Endothelial cell of umbilical vein (primary cell): ENCODE measurements at regions not wholly inside any gene's neighbourhood (a gene's known extent, or its start where the extent isn't known, plus 50 kb on each side); places are given as distances from the start of the nearest gene placed in this dataset.

Source experiments
- BruUV-seq: library from RNA; stranded (reverse); fragments of 400-500 nt; replicated peaks from 2 replicates; lab custom pipeline; 2021; lab: Mats Ljungman, UMichigan
- CTCF ChIA-PET: fragments of 300-600, 350-600 bp; sonication (Branson Sonifier 250); formaldehyde crosslinking; loops from one replicate; lab custom pipeline; 2021; ENCODE audit warnings: antibody characterized with exemption, inconsistent platforms; lab: Charles Lee
- POLR2A ChIA-PET: fragments of 300-600, 350-600 bp; sonication (Branson Sonifier 250); formaldehyde crosslinking; loops from one replicate; lab custom pipeline; 2021; ENCODE audit warnings: antibody characterized with exemption, inconsistent platforms; lab: Charles Lee
- DNase-seq: peaks from one replicate; pipeline ENCODE4 v3.0.0-alpha.2; 2011; ENCODE audit warnings: low read depth, low spot score
- FAIRE-seq: peaks from 2 replicates; lab custom pipeline; 2011; peaks lifted over from hg19 to GRCh38; lab: Jason Lieb, UNC
- H2AFZ ChIP-seq: 2 replicates; pipeline ENCODE4 v1.6.0; 2012; ENCODE audit warnings: low read depth, low read length, control low read depth, inconsistent platforms
- H3K27ac ChIP-seq: 2 replicates; pipeline ENCODE4 v1.5.1; 2011; ENCODE audit warnings: low read depth, mild to moderate bottlenecking, control low read depth, low read length, moderate library complexity; ENCODE audit not compliant: insufficient read depth
- H3K27me3 ChIP-seq, 2 experiments: 2 replicates each; pipeline versions ENCODE4 v1.6.0 to v1.6.1; 2011; ENCODE audit warnings: low read length in 2 of 2, mixed read lengths in 1 of 2; ENCODE audit not compliant: control insufficient read depth in 2 of 2, insufficient read depth in 2 of 2
- H3K36me3 ChIP-seq, 2 experiments: 2 replicates in 1 of 2; 3 replicates in 1 of 2; pipeline ENCODE4 v1.5.1; 2011; ENCODE audit warnings: low read length in 2 of 2, mild to moderate bottlenecking in 1 of 2, moderate library complexity in 1 of 2; ENCODE audit not compliant: control insufficient read depth in 2 of 2, insufficient read depth in 2 of 2; ENCODE audit errors: extremely low read depth in 1 of 2
- H3K4me1 ChIP-seq: 3 replicates; pipeline ENCODE4 v1.5.1; 2011; ENCODE audit warnings: mild to moderate bottlenecking, low read length; ENCODE audit not compliant: control insufficient read depth, insufficient read depth; ENCODE audit errors: extremely low read depth
- H3K4me2 ChIP-seq: 2 replicates; pipeline ENCODE4 v1.6.1; 2011; ENCODE audit warnings: low read length, control low read depth, mixed read lengths; ENCODE audit not compliant: insufficient read depth
- H3K4me3 ChIP-seq, 3 experiments: fragments of 200-600 bp in 1 of 3; sonication (generic), shearing (Covaris generic) in 1 of 3; replicated peaks in 1 of 3; 2 replicates each; pipeline ENCODE4 v1.5.1; 2011 to 2016; ENCODE audit warnings: control low read depth in 3 of 3, low read length in 3 of 3, mild to moderate bottlenecking in 2 of 3, inconsistent platforms in 1 of 3, low read depth in 1 of 3, moderate library complexity in 1 of 3; ENCODE audit not compliant: insufficient read depth in 1 of 3
- H3K79me2 ChIP-seq: 2 replicates; pipeline ENCODE4 v1.6.0; 2012; ENCODE audit warnings: low read length, inconsistent platforms; ENCODE audit not compliant: control insufficient read depth, insufficient read depth
- H3K9ac ChIP-seq: replicated peaks from 2 replicates; pipeline ENCODE3; 2011; ENCODE audit warnings: low read length, control low read depth; ENCODE audit not compliant: insufficient read depth; ENCODE audit errors: extremely low read depth
- H3K9me1 ChIP-seq: replicated peaks from 3 replicates; pipeline ENCODE4 v1.6.0; 2011; ENCODE audit warnings: mild to moderate bottlenecking, low read length; ENCODE audit not compliant: control insufficient read depth, insufficient read depth; ENCODE audit errors: extremely low read depth
- H3K9me3 ChIP-seq: replicated peaks from 2 replicates; pipeline ENCODE4 v1.5.1; 2012; ENCODE audit warnings: low read length, inconsistent platforms; ENCODE audit not compliant: control insufficient read depth, insufficient read depth
- H4K20me1 ChIP-seq: replicated peaks from 2 replicates; pipeline ENCODE3; 2011; ENCODE audit warnings: mild to moderate bottlenecking, low read length; ENCODE audit not compliant: control insufficient read depth, insufficient read depth; ENCODE audit errors: extremely low read depth
- EZH2 ChIP-seq: IDR thresholded peaks from 2 replicates; pipeline ENCODE4 v1.6.1; 2012; ENCODE audit warnings: borderline replicate concordance, low read depth, mild to moderate bottlenecking, moderate library complexity, low read length, inconsistent platforms; ENCODE audit not compliant: severe bottlenecking
- FOS ChIP-seq: IDR thresholded peaks from 2 replicates; pipeline ENCODE4 v1.6.1; 2011; ENCODE audit warnings: mild to moderate bottlenecking, low read length, moderate library complexity, borderline replicate concordance; ENCODE audit not compliant: insufficient read depth
- GATA2 ChIP-seq: IDR thresholded peaks from 2 replicates; pipeline ENCODE4 v1.7.0; 2011; ENCODE audit warnings: low read depth, mild to moderate bottlenecking, moderate library complexity, mixed read lengths, low read length; ENCODE audit not compliant: insufficient read length, insufficient read depth
- JUN ChIP-seq: IDR thresholded peaks from 2 replicates; pipeline ENCODE4 v1.6.1; 2011; ENCODE audit warnings: borderline replicate concordance, low read depth; ENCODE audit not compliant: insufficient read length, insufficient read depth
- MAX ChIP-seq: IDR thresholded peaks from 2 replicates; pipeline ENCODE4 v1.6.1; 2011; ENCODE audit not compliant: insufficient read depth, insufficient read length
- MYC ChIP-seq: IDR thresholded peaks from one replicate; pipeline ENCODE4 v1.6.1; 2011; ENCODE audit warnings: mild to moderate bottlenecking, low read depth, low read length
- POLR2A ChIP-seq: IDR thresholded peaks from 2 replicates; pipeline ENCODE4 v1.6.1; 2012; ENCODE audit warnings: low read depth, mild to moderate bottlenecking, control low read depth, low read length
- POLR2AphosphoS5 ChIP-seq: IDR thresholded peaks from 2 replicates; pipeline ENCODE4 v1.6.1; 2012; ENCODE audit warnings: low read depth, mild to moderate bottlenecking, control low read depth, low read length, moderate library complexity; ENCODE audit not compliant: insufficient read depth
- dilution Hi-C: fragments of 300-500 bp; cut with MboI; formaldehyde crosslinking; loops from one replicate; pipeline ENCODE4 v1.15.0; 2019; ENCODE audit warnings: low sequenced_read_pairs; ENCODE audit not compliant: extremely low pct_ligation_motif_present
- intact Hi-C: fragments of 100-400 bp; cut with micrococcal nuclease; formaldehyde crosslinking; loops from one replicate; pipeline ENCODE4 v1.10.0; 2022
- TF ChIP-seq, protein P1 (sequence below), 2 donors: IDR thresholded peaks; 1 replicate in 1 of 2; 2 replicates in 1 of 2; pipeline ENCODE4 v1.5.1; 2011; ENCODE audit warnings: low read length in 2 of 2, mild to moderate bottlenecking in 2 of 2, moderate library complexity in 2 of 2, control low read depth in 1 of 2, inconsistent platforms in 1 of 2, low read depth in 1 of 2; ENCODE audit not compliant: insufficient read depth in 1 of 2; ENCODE audit errors: extremely low read depth in 1 of 2

- dilution Hi-C loops: no loop called here
- Histone ChIP-seq H4K20me1 (no peaks in the 10 kb centered on the region), H3K79me2 (no peaks in the 10 kb centered on the region), H3K36me3 (no peaks in the 10 kb centered on the region), H3K4me1 (no peaks in the 10 kb centered on the region), H3K27ac (no peak overlapping the region), H3K9me1 (no peaks in the 10 kb centered on the region), H3K4me2 (no peak overlapping the region), H3K4me3 (no peak overlapping the region), H3K9ac (no peak overlapping the region), H3K27me3 (no peaks in the 10 kb centered on the region), H2AFZ (no peak overlapping the region), H3K9me3 (no peaks in the 10 kb centered on the region)
- FAIRE-seq (no peak), DNase-seq (no peak)
- TF ChIP-seq POLR2AphosphoS5: no peak
- no peak for TF ChIP-seq EZH2
- TF ChIP-seq, protein P1, sequence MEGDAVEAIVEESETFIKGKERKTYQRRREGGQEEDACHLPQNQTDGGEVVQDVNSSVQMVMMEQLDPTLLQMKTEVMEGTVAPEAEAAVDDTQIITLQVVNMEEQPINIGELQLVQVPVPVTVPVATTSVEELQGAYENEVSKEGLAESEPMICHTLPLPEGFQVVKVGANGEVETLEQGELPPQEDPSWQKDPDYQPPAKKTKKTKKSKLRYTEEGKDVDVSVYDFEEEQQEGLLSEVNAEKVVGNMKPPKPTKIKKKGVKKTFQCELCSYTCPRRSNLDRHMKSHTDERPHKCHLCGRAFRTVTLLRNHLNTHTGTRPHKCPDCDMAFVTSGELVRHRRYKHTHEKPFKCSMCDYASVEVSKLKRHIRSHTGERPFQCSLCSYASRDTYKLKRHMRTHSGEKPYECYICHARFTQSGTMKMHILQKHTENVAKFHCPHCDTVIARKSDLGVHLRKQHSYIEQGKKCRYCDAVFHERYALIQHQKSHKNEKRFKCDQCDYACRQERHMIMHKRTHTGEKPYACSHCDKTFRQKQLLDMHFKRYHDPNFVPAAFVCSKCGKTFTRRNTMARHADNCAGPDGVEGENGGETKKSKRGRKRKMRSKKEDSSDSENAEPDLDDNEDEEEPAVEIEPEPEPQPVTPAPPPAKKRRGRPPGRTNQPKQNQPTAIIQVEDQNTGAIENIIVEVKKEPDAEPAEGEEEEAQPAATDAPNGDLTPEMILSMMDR (IDR thresholded peaks at IDR 0.05; ENCODE audit: extremely low read depth in 1 of 2, insufficient read depth in 1 of 2, low read depth in 1 of 2, low read length in 2 of 2): no peak
- no peak for TF ChIP-seq MAX
- ChIA-PET CTCF (interaction anchor here (1.0 kb wide), 1 partner anchor 80 kb away, joined by 3 read pairs; no protein-coding TSS in a partner anchor), POLR2A (no interaction called here)
- intact Hi-C loops: no loop called here
- no TSS peak for BruUV-seq
Measured at GRCh38 chr11:109981031-109981636, 112.1 kb upstream of the ZC3H12C start.

DNA sequence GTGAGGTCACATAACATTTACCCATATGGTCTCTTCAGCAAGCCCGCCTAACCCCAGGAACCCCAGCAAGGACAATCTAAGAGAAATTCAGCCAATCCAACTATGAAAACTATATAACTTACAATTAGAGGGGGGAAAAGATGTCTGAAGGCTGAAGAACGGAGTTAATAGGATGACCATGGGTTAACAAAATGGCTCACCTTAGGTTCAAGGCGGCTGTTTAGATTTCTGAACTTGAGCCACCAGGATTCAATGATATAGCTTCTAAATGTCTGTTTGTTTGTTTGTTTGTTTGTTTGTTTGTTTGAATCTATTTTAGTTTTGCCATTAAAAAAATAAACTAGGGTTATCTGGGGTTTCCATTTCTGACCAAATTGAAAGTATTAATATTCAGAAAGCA is 109.8 kb upstream of the ZC3H12C start:
- Histone ChIP-seq H3K9me1 (no peaks in the 10 kb centered on the region), H3K9ac (no peak overlapping the region), H3K4me1 (no peaks in the 10 kb centered on the region), H3K27ac (no peak overlapping the region), H3K4me3 (no peak overlapping the region), H3K9me3 (no peaks in the 10 kb centered on the region), H4K20me1 (no peaks in the 10 kb centered on the region), H3K79me2 (no peaks in the 10 kb centered on the region), H2AFZ (no peak overlapping the region), H3K4me2 (no peak overlapping the region), H3K36me3 (no peaks in the 10 kb centered on the region), H3K27me3 (no peaks in the 10 kb centered on the region)
- BruUV-seq: no TSS peak
- TF ChIP-seq, protein P1 (IDR thresholded peaks at IDR 0.05; ENCODE audit: extremely low read depth in 1 of 2, insufficient read depth in 1 of 2, low read depth in 1 of 2, low read length in 2 of 2): no peak
- TF ChIP-seq EZH2 (no peak), FOS (no peak), JUN (no peak), MAX (no peak), GATA2 (no peak), MYC (no peak), POLR2A (no peak), POLR2AphosphoS5 (no peak)
- ChIA-PET POLR2A (no interaction called here), CTCF (no interaction called here)
- intact Hi-C loops (no loop called here), dilution Hi-C loops (no loop called here)
- no peak for FAIRE-seq
- no peak for DNase-seq
